GM21825 (cell line): ENCODE measurements at regions not wholly inside any gene's neighbourhood (a gene's known extent, or its start where the extent isn't known, plus 50 kb on each side); places are given as distances from the start of the nearest gene placed in this dataset.

Source experiments
- ATAC-seq: cut with Tn5 transposase; IDR thresholded peaks from one replicate; pipeline ENCODE4 v1.9.1; 2021; ENCODE audit warnings: mild to moderate bottlenecking, moderate library complexity; ENCODE audit not compliant: unreplicated experiment

- ATAC-seq = no peak
These were observed 61.9 kb upstream of the CIBAR2 start for GRCh38 chr16:85173981-85174751.

GRCh38 chr16:85174871-85175723, 62.8 kb upstream of the CIBAR2 start:
- no peak for ATAC-seq

GRCh38 chr16:85175724-85176233, 63.5 kb upstream of the CIBAR2 start:
- ATAC-seq = no peak

- no peak for ATAC-seq
These were observed 64.5 kb upstream of the CIBAR2 start for GRCh38 chr16:85176541-85177447.

- ATAC-seq = no peak
These were observed 65.2 kb upstream of the CIBAR2 start for GRCh38 chr16:85177448-85177846.

GRCh38 chr16:85178006-85178591, 65.8 kb upstream of the CIBAR2 start:
- no peak for ATAC-seq

- ATAC-seq = no peak
These were observed 66.3 kb upstream of the CIBAR2 start for GRCh38 chr16:85178596-85178995.

- ATAC-seq = no peak
These were observed 67.2 kb upstream of the CIBAR2 start for GRCh38 chr16:85179344-85180046.

GRCh38 chr16:85180047-85180826, 68.0 kb upstream of the CIBAR2 start:
- no peak for ATAC-seq

- ATAC-seq = no peak
These were observed 68.8 kb upstream of the CIBAR2 start for GRCh38 chr16:85180827-85181738.

- ATAC-seq = no peak
These were observed 69.5 kb upstream of the CIBAR2 start for GRCh38 chr16:85181739-85182129.

GRCh38 chr16:85182286-85182685, 70.0 kb upstream of the CIBAR2 start:
- ATAC-seq = no peak

GRCh38 chr16:85182774-85183173, 70.5 kb upstream of the CIBAR2 start:
- ATAC-seq = no peak

GRCh38 chr16:85183564-85183963, 71.3 kb upstream of the CIBAR2 start:
- no peak for ATAC-seq

GRCh38 chr16:85184404-85184803, 72.1 kb upstream of the CIBAR2 start:
- no peak for ATAC-seq

- no peak for ATAC-seq
These were observed 73.2 kb upstream of the CIBAR2 start for GRCh38 chr16:85185303-85186100.

GRCh38 chr16:85187002-85187401, 74.7 kb upstream of the CIBAR2 start:
- no peak for ATAC-seq
